Loucy (cell line): ENCODE measurements at regions not wholly inside any gene's neighbourhood (a gene's known extent, or its start where the extent isn't known, plus 50 kb on each side); places are given as distances from the start of the nearest gene placed in this dataset.

Experiments
- CTCF ChIP-seq: fragments of 200-600 bp; sonication (generic); conservative IDR thresholded peaks from 2 replicates; pipeline ENCODE4 v1.5.1; 2014; ENCODE audit warnings: mild to moderate bottlenecking, antibody characterized with exemption, low read length
- EZH2phosphoT487 ChIP-seq: fragments of 200-600 bp; IDR thresholded peaks from 2 replicates; pipeline ENCODE4 v1.6.1; 2018; ENCODE audit warnings: antibody characterized with exemption, mild to moderate bottlenecking, moderate library complexity, borderline replicate concordance

GRCh38 chr3:82939491-82940097, 1178.1 kb upstream of the GBE1 start:
- no peak for TF ChIP-seq CTCF
- no peak for TF ChIP-seq EZH2phosphoT487
